ENCODE measurements at regions not wholly inside any gene's neighbourhood (a gene's known extent, or its start where the extent isn't known, plus 50 kb on each side); places are given as distances from the start of the nearest gene placed in this dataset.
"Not testable (repeated sequence)": the region's sequence is repeated elsewhere in the genome, so short reads cannot be mapped to it uniquely, and the experiment has no call there.

DNA sequence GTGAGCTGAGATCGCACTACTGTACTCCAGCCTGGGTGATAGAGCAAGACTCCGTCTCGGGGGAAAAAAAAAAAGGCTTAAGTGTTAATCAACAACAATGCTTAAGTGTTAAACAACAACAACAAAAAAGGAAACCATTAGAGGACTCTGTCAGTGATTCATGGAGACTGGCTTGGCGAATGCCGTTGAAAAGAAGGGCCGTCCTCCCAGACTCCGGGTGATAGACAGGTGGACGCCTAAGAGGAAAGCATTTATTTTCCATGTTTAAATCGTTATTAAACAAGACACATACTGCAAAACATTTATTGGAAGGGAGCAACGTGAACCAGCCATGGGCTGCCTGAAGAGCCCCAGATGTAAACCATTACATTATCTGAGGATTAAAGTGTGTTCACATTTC lies 137.8 kb upstream of the TPTE start:
- H3K27ac Mint-ChIP-seq; ATAC-seq; DNase-seq; H3K27me3 Mint-ChIP-seq; H3K4me3 Mint-ChIP-seq; H3K36me3 Mint-ChIP-seq (ENCODE audit: low read depth); H3K9me3 Mint-ChIP-seq; H3K4me1 Mint-ChIP-seq: not testable (repeated sequence)

- H3K27me3 Mint-ChIP-seq; H3K4me1 Mint-ChIP-seq; H3K27ac Mint-ChIP-seq; H3K9me3 Mint-ChIP-seq; H3K36me3 Mint-ChIP-seq (ENCODE audit: low read depth); ATAC-seq; DNase-seq; H3K4me3 Mint-ChIP-seq: not testable (repeated sequence)
Observed at GRCh38 chr21:10384304-10384861, 137.0 kb upstream of the TPTE start.

DNA sequence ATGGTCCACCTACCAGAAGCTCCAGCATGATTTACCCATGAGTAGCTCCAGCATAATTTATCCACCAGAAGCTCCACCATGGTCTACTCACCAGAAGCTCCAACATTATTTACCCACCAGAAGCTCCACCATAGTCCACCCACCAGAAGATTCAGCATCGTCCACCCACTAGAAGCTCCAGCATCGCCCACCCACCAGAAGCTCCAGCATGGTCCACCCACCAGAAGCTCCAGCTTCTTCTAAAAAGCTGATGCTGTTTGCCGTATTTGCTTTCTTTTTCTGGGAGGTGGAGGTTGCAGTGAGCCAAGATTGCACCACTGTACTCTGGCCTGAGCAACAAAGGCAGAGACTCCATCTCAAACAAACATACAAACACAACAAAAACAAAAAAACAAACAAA lies 136.2 kb upstream of the TPTE start:
- not testable (repeated sequence) for DNase-seq; H3K4me1 Mint-ChIP-seq; H3K27ac Mint-ChIP-seq; H3K27me3 Mint-ChIP-seq; H3K4me3 Mint-ChIP-seq; ATAC-seq; H3K36me3 Mint-ChIP-seq (ENCODE audit: low read depth); H3K9me3 Mint-ChIP-seq

DNA sequence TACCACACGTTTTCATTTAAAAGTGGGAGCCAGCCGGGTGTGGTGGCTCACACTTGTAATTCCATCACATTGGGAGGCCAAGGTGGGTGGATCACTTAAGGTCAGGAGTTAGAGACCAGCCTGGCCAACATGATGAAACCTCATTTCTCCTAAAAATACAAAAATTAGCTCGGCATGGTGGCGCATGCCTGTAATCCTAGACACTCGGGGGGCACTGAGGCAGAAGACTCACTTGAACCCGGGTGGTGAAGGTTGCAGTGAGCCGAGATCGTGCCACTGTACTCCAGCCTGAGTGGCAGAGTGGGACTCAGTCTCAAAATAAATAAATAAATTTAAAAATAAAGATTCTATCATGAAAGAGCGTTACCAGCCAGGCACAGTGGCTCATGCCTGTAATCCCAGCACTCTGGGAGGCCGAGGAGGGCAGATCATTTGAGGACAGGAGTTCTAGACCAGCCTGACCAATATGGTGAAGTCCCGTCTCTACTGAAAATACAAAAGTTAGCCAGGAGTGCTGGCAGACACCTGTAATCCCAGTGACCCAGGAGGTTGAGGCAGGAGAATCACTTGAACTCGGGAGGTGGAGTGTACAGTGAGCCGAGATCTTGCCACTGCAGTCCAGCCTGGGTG lies 135.4 kb upstream of the TPTE start:
- H3K27me3 Mint-ChIP-seq; H3K9me3 Mint-ChIP-seq; DNase-seq; H3K4me3 Mint-ChIP-seq; H3K27ac Mint-ChIP-seq; H3K36me3 Mint-ChIP-seq (ENCODE audit: low read depth); H3K4me1 Mint-ChIP-seq: not testable (repeated sequence)
- peak; percentile 27 for ATAC-seq

GRCh38 chr21:10387692-10388450 lies 133.5 kb upstream of the TPTE start:
- not testable (repeated sequence) for H3K27ac Mint-ChIP-seq; H3K9me3 Mint-ChIP-seq; ATAC-seq; H3K36me3 Mint-ChIP-seq (ENCODE audit: low read depth); DNase-seq; H3K4me1 Mint-ChIP-seq; H3K4me3 Mint-ChIP-seq; H3K27me3 Mint-ChIP-seq

DNA sequence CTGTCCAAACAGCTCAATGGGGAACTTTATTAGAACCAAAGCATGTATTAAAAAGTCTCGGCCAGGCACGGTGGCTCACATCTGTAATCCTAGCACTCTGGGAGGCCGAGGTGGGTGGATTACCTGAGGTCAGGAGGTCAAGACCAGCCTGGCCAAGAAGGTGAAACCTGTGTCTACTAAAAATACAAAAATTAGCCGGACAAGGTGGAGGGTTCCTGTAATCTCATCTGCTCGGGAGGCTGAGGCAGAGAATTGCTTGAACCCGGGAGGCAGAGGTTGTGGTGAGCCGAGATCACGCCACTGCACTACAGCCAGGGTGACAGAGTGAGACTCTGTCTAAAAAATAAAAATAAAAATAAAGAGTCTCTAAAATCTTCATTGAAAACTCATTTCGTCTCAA lies 132.8 kb upstream of the TPTE start:
- not testable (repeated sequence) for H3K27me3 Mint-ChIP-seq; H3K4me1 Mint-ChIP-seq; ATAC-seq; H3K4me3 Mint-ChIP-seq; H3K27ac Mint-ChIP-seq; H3K36me3 Mint-ChIP-seq (ENCODE audit: low read depth); H3K9me3 Mint-ChIP-seq; DNase-seq

- H3K36me3 Mint-ChIP-seq (ENCODE audit: low read depth); ATAC-seq; H3K27ac Mint-ChIP-seq; H3K4me1 Mint-ChIP-seq; H3K4me3 Mint-ChIP-seq; DNase-seq; H3K27me3 Mint-ChIP-seq; H3K9me3 Mint-ChIP-seq: not testable (repeated sequence)
Observed at GRCh38 chr21:10392301-10392700, 129.1 kb upstream of the TPTE start.

DNA sequence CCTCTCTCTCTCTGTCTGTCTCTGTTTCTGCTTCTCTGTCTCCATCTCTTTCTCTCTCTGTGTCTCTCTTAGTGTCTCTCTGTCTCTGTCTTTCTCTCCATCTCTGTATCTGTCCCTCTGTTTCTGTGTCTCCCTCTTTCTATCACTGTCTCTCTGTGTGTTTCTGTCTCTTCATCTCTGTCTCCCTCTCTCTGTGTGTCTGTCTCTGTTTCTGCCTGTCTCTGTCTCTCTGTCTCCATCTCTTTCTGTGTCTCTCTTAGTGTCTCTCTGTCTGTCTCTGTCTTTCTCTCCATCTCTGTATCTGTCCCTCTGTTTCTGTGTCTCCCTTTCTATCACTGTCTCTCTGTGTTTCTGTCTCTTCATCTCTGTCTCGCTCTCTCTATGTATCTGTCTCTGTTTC lies 125.4 kb upstream of the TPTE start:
- not testable (repeated sequence) for H3K27me3 Mint-ChIP-seq; H3K27ac Mint-ChIP-seq; H3K4me1 Mint-ChIP-seq; H3K9me3 Mint-ChIP-seq; H3K4me3 Mint-ChIP-seq; ATAC-seq; DNase-seq; H3K36me3 Mint-ChIP-seq (ENCODE audit: low read depth)

DNA sequence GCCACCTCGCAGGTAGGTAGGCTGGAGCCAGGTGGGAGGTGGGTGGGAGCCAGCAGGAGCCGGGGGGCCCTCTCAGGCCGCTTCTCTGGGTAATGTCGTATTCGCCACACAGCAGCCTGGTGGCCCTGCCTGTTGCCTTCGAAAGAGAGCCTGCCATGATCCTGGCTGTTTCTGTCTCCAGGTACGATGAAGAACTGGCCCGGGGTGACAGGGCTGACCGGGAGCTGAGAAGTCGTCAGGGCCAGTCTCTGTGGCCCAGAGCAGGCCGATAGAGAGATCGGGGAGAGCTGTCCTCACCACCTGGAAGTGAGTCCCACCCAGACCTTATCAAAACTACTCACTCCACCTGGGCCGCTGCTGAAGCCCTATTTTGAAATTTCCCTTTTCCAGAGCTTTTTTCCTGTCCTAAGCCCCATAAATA lies 123.9 kb upstream of the TPTE start:
- not testable (repeated sequence) for H3K27me3 Mint-ChIP-seq; H3K27ac Mint-ChIP-seq; ATAC-seq; H3K4me1 Mint-ChIP-seq; H3K4me3 Mint-ChIP-seq; H3K36me3 Mint-ChIP-seq (ENCODE audit: low read depth); DNase-seq; H3K9me3 Mint-ChIP-seq

- H3K27ac Mint-ChIP-seq; DNase-seq; H3K9me3 Mint-ChIP-seq; H3K4me1 Mint-ChIP-seq; ATAC-seq; H3K27me3 Mint-ChIP-seq; H3K4me3 Mint-ChIP-seq; H3K36me3 Mint-ChIP-seq (ENCODE audit: low read depth): not testable (repeated sequence)
Observed at GRCh38 chr21:10398692-10399489, 122.5 kb upstream of the TPTE start.

DNA sequence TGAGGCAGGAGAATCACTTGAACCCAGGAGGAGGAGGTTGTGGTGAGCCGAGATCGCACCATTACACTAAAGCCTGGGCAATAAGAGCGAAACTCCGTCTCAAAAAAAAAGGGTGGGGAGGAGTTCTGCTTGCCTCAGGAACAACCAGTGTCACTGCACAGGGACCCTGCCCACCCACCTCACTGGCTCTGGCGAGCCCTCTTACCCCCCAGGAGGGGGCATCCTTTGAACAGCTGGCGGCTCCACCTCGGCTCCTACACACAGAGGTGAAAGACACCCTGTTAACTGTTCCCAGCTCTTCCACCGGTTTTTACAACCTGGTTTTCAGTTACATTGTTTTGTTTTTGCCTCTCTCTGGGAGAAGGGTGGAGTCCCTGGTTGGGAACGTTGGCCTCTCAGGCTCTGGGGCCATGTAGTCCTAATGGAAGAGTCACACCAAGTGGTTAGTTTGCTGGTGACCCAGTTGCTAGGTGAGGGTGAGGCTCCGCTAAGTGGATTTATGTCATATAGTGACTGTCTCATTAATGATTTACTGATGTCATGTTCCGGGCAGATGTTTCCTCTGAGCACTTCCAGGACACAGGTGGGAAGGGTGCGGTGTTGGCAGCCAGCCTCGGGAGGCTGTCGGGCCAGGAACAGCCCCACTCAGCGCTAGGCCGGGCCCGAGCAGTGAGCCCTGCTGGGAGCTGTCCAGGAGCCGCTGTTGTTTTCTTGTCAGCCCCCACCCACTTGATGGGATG lies 120.6 kb upstream of the TPTE start:
- not testable (repeated sequence) for H3K4me3 Mint-ChIP-seq; H3K36me3 Mint-ChIP-seq (ENCODE audit: low read depth); H3K9me3 Mint-ChIP-seq; H3K27ac Mint-ChIP-seq; DNase-seq; H3K27me3 Mint-ChIP-seq; H3K4me1 Mint-ChIP-seq
- peak; percentile 13 for ATAC-seq

- H3K36me3 Mint-ChIP-seq (ENCODE audit: low read depth); DNase-seq; H3K4me1 Mint-ChIP-seq; H3K27me3 Mint-ChIP-seq; H3K4me3 Mint-ChIP-seq; H3K27ac Mint-ChIP-seq; ATAC-seq: not testable (repeated sequence)
- H3K9me3 Mint-ChIP-seq: peaks cover 11% of the 10 kb centered on the region
Observed at GRCh38 chr21:10402461-10402860, 118.9 kb upstream of the TPTE start.

- H3K4me3 Mint-ChIP-seq; H3K27me3 Mint-ChIP-seq; DNase-seq; ATAC-seq; H3K4me1 Mint-ChIP-seq; H3K36me3 Mint-ChIP-seq (ENCODE audit: low read depth); H3K27ac Mint-ChIP-seq: not testable (repeated sequence)
- peaks cover 12% of the 10 kb centered on the region for H3K9me3 Mint-ChIP-seq
Observed at GRCh38 chr21:10405331-10405730, 116.1 kb upstream of the TPTE start.

GRCh38 chr21:10409786-10410185 lies 111.6 kb upstream of the TPTE start:
- not testable (repeated sequence) for H3K9me3 Mint-ChIP-seq; H3K27ac Mint-ChIP-seq; H3K36me3 Mint-ChIP-seq (ENCODE audit: low read depth); DNase-seq; H3K27me3 Mint-ChIP-seq; ATAC-seq; H3K4me1 Mint-ChIP-seq; H3K4me3 Mint-ChIP-seq
